PC-3 (cell line): ENCODE measurements at regions not wholly inside any gene's neighbourhood (a gene's known extent, or its start where the extent isn't known, plus 50 kb on each side); places are given as distances from the start of the nearest gene placed in this dataset.

ENCODE experiments used
- EZH2phosphoT487 ChIP-seq: fragments of 300-600 bp; sonication (generic); IDR thresholded peaks from 2 replicates; pipeline ENCODE4 v1.6.1; 2018; ENCODE audit warnings: mild to moderate bottlenecking, antibody characterized with exemption, low read length, borderline replicate concordance
- TF ChIP-seq, protein P1 (sequence below): fragments of 300-600 bp; sonication (generic); conservative IDR thresholded peaks from 2 replicates; pipeline ENCODE4 v1.5.1; 2017; ENCODE audit warnings: antibody characterized with exemption, low read depth, mild to moderate bottlenecking, low read length

DNA sequence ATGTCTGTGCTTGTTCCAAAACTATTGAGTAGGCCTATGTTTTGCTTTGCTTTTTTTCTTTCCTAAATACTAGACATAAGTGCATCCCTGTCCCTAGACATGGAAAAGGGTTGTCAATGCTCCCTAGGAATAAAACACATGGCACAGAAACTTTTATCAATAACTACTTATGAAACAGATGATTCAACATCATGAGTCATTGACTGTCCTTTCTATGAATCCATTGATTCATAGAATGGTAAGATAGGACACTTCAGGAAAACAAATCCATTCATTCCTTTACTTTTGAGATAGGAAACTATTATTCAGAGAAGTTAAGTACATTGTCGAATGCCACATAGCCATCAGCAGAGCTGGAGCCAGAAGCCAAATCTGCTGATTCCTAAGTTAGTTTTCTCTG, 147.5 kb downstream of the TSEN15 start:
- TF ChIP-seq, protein P1, sequence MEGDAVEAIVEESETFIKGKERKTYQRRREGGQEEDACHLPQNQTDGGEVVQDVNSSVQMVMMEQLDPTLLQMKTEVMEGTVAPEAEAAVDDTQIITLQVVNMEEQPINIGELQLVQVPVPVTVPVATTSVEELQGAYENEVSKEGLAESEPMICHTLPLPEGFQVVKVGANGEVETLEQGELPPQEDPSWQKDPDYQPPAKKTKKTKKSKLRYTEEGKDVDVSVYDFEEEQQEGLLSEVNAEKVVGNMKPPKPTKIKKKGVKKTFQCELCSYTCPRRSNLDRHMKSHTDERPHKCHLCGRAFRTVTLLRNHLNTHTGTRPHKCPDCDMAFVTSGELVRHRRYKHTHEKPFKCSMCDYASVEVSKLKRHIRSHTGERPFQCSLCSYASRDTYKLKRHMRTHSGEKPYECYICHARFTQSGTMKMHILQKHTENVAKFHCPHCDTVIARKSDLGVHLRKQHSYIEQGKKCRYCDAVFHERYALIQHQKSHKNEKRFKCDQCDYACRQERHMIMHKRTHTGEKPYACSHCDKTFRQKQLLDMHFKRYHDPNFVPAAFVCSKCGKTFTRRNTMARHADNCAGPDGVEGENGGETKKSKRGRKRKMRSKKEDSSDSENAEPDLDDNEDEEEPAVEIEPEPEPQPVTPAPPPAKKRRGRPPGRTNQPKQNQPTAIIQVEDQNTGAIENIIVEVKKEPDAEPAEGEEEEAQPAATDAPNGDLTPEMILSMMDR = no peak
- TF ChIP-seq EZH2phosphoT487 = no peak
